ENCODE measurements at regions not wholly inside any gene's neighbourhood (a gene's known extent, or its start where the extent isn't known, plus 50 kb on each side); places are given as distances from the start of the nearest gene placed in this dataset.

DNA sequence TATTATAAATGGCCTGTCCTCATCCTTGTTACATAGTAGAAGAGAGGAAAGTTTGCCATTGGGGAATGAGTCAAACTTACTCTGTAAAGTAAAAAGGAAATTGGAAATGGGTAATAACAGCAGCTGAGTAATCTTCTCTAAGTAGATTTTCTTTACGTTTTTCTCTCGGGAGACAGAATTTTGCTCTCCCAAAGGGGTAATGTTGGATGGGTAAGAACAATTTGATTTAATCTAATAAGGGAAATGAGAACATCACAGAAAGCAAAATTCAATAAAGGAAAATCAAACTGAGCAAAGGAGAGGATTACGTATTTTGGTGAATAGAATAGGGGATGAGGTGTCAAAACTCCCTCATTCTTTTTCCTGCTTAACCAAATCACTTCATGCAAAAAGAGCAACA, 283.1 kb upstream of the FOXG1 start:
- in situ Hi-C loops (cut with MboI; ENCODE audit: low sequenced_read_pairs) (no loop called here), dilution Hi-C loops (cut with HindIII; ENCODE audit: low sequenced_read_pairs, unreplicated experiment) (no loop called here), intact Hi-C loops (cut with micrococcal nuclease) (no loop called here)
- no peak overlapping the region for H2BK20ac ChIP-seq (ENCODE audit: low read depth, low read length)
- no peaks in the 10 kb centered on the region for H3K79me1 ChIP-seq (ENCODE audit: low read depth in 1 of 2, low read length in 2 of 2)
- no peaks in the 10 kb centered on the region for H3K27me3 ChIP-seq (ENCODE audit: control insufficient read depth, insufficient read depth, low read length)
- no peaks in the 10 kb centered on the region for H3K9me1 ChIP-seq (ENCODE audit: insufficient read depth, low read length)
- no peak overlapping the region for H3K23ac ChIP-seq (ENCODE audit: low read depth, low read length)
- no peak overlapping the region for H2AK9ac ChIP-seq (replicated peaks; ENCODE audit: low read depth, low read length, poor library complexity)
- H3K27ac ChIP-seq (ENCODE audit: insufficient read depth, low read length), result no peak overlapping the region
- no peak overlapping the region for H4K8ac ChIP-seq (ENCODE audit: low read depth in 2 of 2, low read length in 2 of 2)
- no peak for ATAC-seq (ENCODE audit: low read depth)
- no peak overlapping the region for H3K9ac ChIP-seq (ENCODE audit: low read depth, low read length)
- no peak overlapping the region for H3K14ac ChIP-seq (replicated peaks; ENCODE audit: low read depth, low read length)
- no peak overlapping the region for H4K5ac ChIP-seq (ENCODE audit: low read depth, low read length)
- no peak overlapping the region for H3K18ac ChIP-seq (ENCODE audit: low read depth, low read length)
- no peaks in the 10 kb centered on the region for H3K4me1 ChIP-seq (ENCODE audit: control insufficient read depth, insufficient read depth, low read length)
- no peak overlapping the region for H2BK15ac ChIP-seq (ENCODE audit: low read depth, low read length)
- no peak overlapping the region for H2BK5ac ChIP-seq (ENCODE audit: low read depth, low read length, poor library complexity, severe bottlenecking)
- H4K91ac ChIP-seq (ENCODE audit: insufficient read depth, low read depth, low read length), result no peak overlapping the region
- no TSS peak for BruUV-seq (replicated peaks)
- no peak overlapping the region for H3K4me2 ChIP-seq (ENCODE audit: low read depth, low read length)
- WGBS, 2 experiments (ENCODE audit: extremely low coverage in 2 of 2, insufficient read length in 1 of 2), result no CpG with 5 or more reads among the region's 3 CpGs
- no peak overlapping the region for H2AK5ac ChIP-seq (ENCODE audit: low read depth, low read length)
- H2BK120ac ChIP-seq (ENCODE audit: low read depth, low read length), result no peak overlapping the region
- H2AFZ ChIP-seq (replicated peaks; ENCODE audit: low read length, poor library complexity), result no peak overlapping the region
- ChIA-PET POLR2A (ENCODE audit: unreplicated experiment) (no interaction called here), CTCF (no interaction called here)
- no peaks in the 10 kb centered on the region for H3K36me3 ChIP-seq (ENCODE audit: control insufficient read depth, insufficient read depth, low read length)
- H4K20me1 ChIP-seq (ENCODE audit: insufficient read depth, low read length), result no peaks in the 10 kb centered on the region
- H3K56ac ChIP-seq (ENCODE audit: extremely low read depth, insufficient read depth, low read length), result no peak overlapping the region
- H3K4ac ChIP-seq (ENCODE audit: low read depth, low read length), result no peak overlapping the region
- no peak overlapping the region for H3K4me3 ChIP-seq (ENCODE audit: insufficient read depth, low read depth, low read length)
- TF ChIP-seq MAFK (IDR thresholded peaks at IDR 0.05; ENCODE audit: low read depth, low read length) (no peak), ELK1 (IDR thresholded peaks at IDR 0.05; ENCODE audit: borderline replicate concordance, low read depth, low read length) (no peak), MAZ (IDR thresholded peaks at IDR 0.05; ENCODE audit: borderline replicate concordance, low read depth, low read length) (no peak), FOS (IDR thresholded peaks at IDR 0.05; ENCODE audit: low read depth, low read length) (no peak), RCOR1 (IDR thresholded peaks at IDR 0.05; ENCODE audit: insufficient replicate concordance, low read length) (no peak), SMC3 (IDR thresholded peaks at IDR 0.05; ENCODE audit: low read depth, low read length) (no peak), RAD21 (IDR thresholded peaks at IDR 0.05; ENCODE audit: low read length) (no peak), NFE2L2 (IDR thresholded peaks at IDR 0.05; ENCODE audit: low read depth, low read length) (no peak)
- TF ChIP-seq, protein P1, sequence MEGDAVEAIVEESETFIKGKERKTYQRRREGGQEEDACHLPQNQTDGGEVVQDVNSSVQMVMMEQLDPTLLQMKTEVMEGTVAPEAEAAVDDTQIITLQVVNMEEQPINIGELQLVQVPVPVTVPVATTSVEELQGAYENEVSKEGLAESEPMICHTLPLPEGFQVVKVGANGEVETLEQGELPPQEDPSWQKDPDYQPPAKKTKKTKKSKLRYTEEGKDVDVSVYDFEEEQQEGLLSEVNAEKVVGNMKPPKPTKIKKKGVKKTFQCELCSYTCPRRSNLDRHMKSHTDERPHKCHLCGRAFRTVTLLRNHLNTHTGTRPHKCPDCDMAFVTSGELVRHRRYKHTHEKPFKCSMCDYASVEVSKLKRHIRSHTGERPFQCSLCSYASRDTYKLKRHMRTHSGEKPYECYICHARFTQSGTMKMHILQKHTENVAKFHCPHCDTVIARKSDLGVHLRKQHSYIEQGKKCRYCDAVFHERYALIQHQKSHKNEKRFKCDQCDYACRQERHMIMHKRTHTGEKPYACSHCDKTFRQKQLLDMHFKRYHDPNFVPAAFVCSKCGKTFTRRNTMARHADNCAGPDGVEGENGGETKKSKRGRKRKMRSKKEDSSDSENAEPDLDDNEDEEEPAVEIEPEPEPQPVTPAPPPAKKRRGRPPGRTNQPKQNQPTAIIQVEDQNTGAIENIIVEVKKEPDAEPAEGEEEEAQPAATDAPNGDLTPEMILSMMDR (conservative IDR thresholded peaks at IDR 0.05; ENCODE audit: low read depth, low read length), result no peak
- peaks cover 4% of the 10 kb centered on the region; the same call in 1 of the 2 replicates for H3K9me3 ChIP-seq (ENCODE audit: control insufficient read depth, insufficient read depth, low read length)
- DNase-seq, result no peak

All from IMR-90 (cell line).